Testis (tissue), 2 donors: ENCODE measurements at regions not wholly inside any gene's neighbourhood (a gene's known extent, or its start where the extent isn't known, plus 50 kb on each side); places are given as distances from the start of the nearest gene placed in this dataset.

Experiments
- POLR2A ChIP-seq: fragments of 450-650 bp; IDR thresholded peaks from one replicate; pipeline ENCODE4 v1.6.1; 2017; ENCODE audit warnings: antibody characterized with exemption, mild to moderate bottlenecking, moderate library complexity
- TF ChIP-seq, protein P1 (sequence below), 3 experiments: fragments of 450-650 bp in 2 of 3; fragments of 200-600 bp in 1 of 3; sonication (generic) in 1 of 3; IDR thresholded peaks; one replicate each; pipeline ENCODE4 v1.5.1; 2016 to 2019; ENCODE audit warnings: antibody characterized with exemption in 3 of 3, mild to moderate bottlenecking in 2 of 3, moderate library complexity in 1 of 3

DNA sequence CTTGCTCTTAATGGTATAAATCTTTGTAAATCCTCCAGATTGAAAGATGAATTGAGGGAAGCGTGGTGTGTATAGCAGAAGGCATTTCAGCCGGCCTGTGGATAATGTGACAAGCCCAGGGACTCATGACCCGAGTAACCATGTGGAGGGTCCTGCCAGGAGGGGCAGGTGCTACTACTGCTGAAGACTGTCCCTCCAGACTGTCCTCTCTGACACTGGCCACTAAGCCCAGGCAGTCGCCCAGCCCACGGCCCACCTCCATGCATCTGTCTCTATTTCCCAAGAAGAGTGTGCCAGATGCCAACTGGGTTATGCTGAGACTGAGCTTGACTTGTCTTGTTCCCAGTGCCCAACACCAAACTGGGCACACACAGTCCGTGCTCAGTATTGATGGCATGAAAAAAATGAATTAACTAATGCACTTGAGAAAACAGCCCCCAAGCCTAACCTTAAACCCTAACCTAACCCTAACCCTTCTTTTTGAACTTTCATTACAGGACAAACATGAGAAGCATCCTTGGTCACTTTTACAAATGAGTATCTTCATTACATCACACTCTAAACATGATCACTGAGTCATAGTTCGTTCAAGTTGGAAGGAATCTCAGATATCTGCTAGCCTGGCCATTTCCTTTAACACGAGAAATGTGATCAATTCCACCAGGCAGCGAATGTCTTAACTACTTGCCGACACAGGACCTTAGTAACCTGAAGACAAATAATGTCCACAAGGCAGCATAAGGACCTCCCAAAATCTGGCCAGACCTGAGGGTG is 182.2 kb upstream of the RREB1 start:
- TF ChIP-seq, protein P1, sequence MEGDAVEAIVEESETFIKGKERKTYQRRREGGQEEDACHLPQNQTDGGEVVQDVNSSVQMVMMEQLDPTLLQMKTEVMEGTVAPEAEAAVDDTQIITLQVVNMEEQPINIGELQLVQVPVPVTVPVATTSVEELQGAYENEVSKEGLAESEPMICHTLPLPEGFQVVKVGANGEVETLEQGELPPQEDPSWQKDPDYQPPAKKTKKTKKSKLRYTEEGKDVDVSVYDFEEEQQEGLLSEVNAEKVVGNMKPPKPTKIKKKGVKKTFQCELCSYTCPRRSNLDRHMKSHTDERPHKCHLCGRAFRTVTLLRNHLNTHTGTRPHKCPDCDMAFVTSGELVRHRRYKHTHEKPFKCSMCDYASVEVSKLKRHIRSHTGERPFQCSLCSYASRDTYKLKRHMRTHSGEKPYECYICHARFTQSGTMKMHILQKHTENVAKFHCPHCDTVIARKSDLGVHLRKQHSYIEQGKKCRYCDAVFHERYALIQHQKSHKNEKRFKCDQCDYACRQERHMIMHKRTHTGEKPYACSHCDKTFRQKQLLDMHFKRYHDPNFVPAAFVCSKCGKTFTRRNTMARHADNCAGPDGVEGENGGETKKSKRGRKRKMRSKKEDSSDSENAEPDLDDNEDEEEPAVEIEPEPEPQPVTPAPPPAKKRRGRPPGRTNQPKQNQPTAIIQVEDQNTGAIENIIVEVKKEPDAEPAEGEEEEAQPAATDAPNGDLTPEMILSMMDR (IDR thresholded peaks at IDR 0.05), result no peak
- TF ChIP-seq POLR2A, result no peak
